ENCODE measurements at regions not wholly inside any gene's neighbourhood (a gene's known extent, or its start where the extent isn't known, plus 50 kb on each side); places are given as distances from the start of the nearest gene placed in this dataset.

DNA sequence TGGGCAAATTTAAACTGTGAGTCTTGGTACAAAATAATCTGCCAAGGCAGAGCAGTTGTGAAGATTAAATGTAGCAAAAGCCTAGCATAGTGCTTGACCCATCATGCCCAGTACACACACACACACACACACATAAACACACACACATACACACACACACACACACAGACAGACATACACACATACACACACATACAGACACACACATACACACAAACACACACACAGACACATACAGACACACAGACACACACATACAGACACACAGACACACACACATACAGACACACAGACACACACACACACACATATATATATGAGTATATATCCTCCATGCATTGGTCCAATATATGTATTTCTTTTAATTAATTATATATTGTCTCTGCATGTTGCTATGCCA, 328.8 kb upstream of the DNAJC19 start:
- TF ChIP-seq, protein P1, sequence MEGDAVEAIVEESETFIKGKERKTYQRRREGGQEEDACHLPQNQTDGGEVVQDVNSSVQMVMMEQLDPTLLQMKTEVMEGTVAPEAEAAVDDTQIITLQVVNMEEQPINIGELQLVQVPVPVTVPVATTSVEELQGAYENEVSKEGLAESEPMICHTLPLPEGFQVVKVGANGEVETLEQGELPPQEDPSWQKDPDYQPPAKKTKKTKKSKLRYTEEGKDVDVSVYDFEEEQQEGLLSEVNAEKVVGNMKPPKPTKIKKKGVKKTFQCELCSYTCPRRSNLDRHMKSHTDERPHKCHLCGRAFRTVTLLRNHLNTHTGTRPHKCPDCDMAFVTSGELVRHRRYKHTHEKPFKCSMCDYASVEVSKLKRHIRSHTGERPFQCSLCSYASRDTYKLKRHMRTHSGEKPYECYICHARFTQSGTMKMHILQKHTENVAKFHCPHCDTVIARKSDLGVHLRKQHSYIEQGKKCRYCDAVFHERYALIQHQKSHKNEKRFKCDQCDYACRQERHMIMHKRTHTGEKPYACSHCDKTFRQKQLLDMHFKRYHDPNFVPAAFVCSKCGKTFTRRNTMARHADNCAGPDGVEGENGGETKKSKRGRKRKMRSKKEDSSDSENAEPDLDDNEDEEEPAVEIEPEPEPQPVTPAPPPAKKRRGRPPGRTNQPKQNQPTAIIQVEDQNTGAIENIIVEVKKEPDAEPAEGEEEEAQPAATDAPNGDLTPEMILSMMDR (IDR thresholded peaks at IDR 0.05; ENCODE audit: low read depth, low read length), result no peak
- DNase-seq, result no peak
- H3K36me3 ChIP-seq, result no peaks in the 10 kb centered on the region
- peaks cover 8% of the 10 kb centered on the region; the same call in 1 of the 2 replicates for H3K4me1 ChIP-seq
- no peaks in the 10 kb centered on the region for H3K27me3 ChIP-seq
- H3K9me3 ChIP-seq, result no peaks in the 10 kb centered on the region
- no peak overlapping the region for H3K4me3 ChIP-seq (ENCODE audit: low read depth, low read length)

DNA sequence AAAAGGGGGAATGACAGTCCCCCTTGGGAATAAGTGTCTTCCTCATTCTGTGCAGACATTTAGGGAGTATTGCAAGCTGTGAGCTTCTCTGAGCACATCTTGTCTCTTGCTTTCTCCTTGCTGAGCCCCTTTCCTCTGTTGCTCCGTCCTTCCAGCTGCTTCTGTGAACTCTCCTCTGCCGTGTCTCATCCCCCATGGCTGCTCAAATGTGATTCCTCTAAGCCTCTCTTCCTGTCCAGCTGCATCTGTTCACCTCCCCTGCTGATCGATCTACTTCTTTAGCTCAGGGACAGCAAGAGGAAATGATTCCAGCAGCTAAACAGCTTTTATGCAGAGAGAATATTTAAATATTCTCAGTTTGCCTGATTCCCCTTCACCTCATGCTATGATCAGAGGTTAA, 328.0 kb upstream of the DNAJC19 start:
- H3K4me1 ChIP-seq, result peaks cover 8% of the 10 kb centered on the region; the same call in 1 of the 2 replicates
- TF ChIP-seq, protein P1 (IDR thresholded peaks at IDR 0.05; ENCODE audit: low read depth, low read length), result no peak
- no peak for DNase-seq
- H3K9me3 ChIP-seq, result no peaks in the 10 kb centered on the region
- H3K27me3 ChIP-seq, result no peaks in the 10 kb centered on the region
- H3K36me3 ChIP-seq, result no peaks in the 10 kb centered on the region
- no peak overlapping the region for H3K4me3 ChIP-seq (ENCODE audit: low read depth, low read length)

DNA sequence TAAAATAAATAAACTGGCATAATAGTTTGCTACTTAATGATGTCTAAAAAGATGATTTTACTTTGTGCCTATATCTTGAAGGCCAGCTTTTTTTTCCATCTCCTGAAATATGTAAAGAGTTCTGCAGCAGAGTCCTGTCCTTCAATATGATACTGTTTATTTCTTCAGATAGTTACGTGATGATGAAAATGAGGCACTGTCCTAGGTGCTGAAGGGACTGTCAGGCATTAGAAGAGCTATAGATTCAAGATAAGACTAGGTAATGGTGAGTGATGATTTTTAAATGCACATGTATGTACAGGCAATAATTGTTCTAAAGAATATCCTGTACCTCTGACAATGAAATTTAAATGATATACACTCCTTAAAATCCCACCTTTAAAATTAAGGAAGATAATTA, 326.9 kb upstream of the DNAJC19 start:
- H3K9me3 ChIP-seq, result no peaks in the 10 kb centered on the region
- DNase-seq, result no peak
- TF ChIP-seq, protein P1 (IDR thresholded peaks at IDR 0.05; ENCODE audit: low read depth, low read length), result no peak

DNA sequence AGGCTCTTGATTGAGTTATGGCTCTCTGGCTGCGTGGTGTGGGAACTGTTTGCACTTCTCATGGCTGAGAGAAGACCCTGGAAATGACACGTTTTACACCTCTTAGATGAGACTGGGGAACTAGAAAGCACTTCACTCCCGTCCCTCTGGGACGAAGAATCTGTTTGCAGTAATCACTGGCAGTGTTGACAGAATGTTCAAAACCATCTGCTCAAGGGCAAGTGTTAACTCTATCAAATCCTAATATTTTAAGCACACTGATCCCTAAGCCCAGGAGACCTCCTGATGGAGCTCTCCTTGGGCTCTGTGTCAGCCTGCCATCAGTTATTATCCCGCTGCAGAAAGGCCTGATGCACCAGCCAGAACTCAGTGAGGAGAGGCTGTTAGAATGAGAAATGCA, 323.8 kb upstream of the DNAJC19 start:
- H3K4me3 ChIP-seq (ENCODE audit: low read depth, low read length), result no peak overlapping the region
- no peak for DNase-seq
- no peaks in the 10 kb centered on the region for H3K9me3 ChIP-seq
- TF ChIP-seq, protein P1 (IDR thresholded peaks at IDR 0.05; ENCODE audit: low read depth, low read length), result no peak
- H3K36me3 ChIP-seq, result no peaks in the 10 kb centered on the region
- H3K27me3 ChIP-seq, result no peaks in the 10 kb centered on the region
- H3K4me1 ChIP-seq, result peaks cover 8% of the 10 kb centered on the region; the same call in 1 of the 2 replicates

More for the DNA sequence above, 326.9 kb upstream of the DNAJC19 start:
- peaks cover 8% of the 10 kb centered on the region; the same call in 1 of the 2 replicates for H3K4me1 ChIP-seq
- H3K4me3 ChIP-seq (ENCODE audit: low read depth, low read length), result no peak overlapping the region
- H3K36me3 ChIP-seq, result no peaks in the 10 kb centered on the region
- H3K27me3 ChIP-seq, result no peaks in the 10 kb centered on the region

DNA sequence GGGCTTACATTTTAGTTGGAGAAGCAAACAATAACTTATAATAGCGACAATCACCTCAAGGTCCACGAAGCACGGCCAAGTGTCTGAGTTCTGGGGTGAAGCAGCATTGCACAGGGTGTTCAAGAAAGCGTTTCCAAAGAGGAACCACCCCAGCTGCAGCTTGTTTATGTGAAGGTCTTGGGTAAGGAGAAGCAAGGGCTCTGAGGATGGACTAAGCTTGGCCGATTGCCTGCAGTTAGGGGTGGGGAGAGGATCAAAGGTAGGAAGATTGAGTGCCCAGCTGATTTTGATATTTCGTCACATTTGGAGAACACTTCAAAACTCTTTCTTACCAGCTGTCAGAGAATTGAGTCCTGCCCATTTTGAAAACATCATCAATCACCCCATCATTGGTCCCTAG, 321.6 kb upstream of the DNAJC19 start:
- TF ChIP-seq, protein P1 (IDR thresholded peaks at IDR 0.05; ENCODE audit: low read depth, low read length), result no peak
- no peaks in the 10 kb centered on the region; the same call in 1 of the 2 replicates for H3K4me1 ChIP-seq
- H3K27me3 ChIP-seq, result no peaks in the 10 kb centered on the region
- no peak overlapping the region for H3K4me3 ChIP-seq (ENCODE audit: low read depth, low read length)
- no peak for DNase-seq
- no peaks in the 10 kb centered on the region for H3K36me3 ChIP-seq
- no peaks in the 10 kb centered on the region for H3K9me3 ChIP-seq

DNA sequence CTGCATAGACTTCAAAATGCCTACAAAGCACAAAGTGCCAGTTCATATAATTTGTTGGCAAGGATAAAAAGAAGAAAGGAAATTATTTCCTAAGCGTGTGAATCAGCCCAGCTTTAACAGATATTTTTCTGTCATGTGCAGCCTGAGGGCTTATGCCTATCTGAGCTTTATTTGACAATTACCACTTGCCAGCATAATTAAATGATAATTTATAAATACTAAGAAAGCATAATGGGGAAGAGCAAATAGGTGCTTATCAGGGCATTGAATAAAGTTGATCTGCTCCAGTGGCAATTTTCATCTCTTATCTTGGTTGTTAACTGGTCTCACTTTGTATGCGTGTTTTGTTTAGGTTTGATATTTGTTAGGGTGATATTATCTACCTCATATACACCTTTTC, 313.4 kb upstream of the DNAJC19 start:
- DNase-seq, result no peak
- H3K36me3 ChIP-seq, result no peaks in the 10 kb centered on the region
- TF ChIP-seq, protein P1 (IDR thresholded peaks at IDR 0.05; ENCODE audit: low read depth, low read length), result no peak
- no peaks in the 10 kb centered on the region for H3K9me3 ChIP-seq
- H3K27me3 ChIP-seq, result no peaks in the 10 kb centered on the region
- H3K4me1 ChIP-seq, result 0 out of 2 replicates have a peak, but pooled peaks cover 3% of the 10 kb centered on the region
- H3K4me3 ChIP-seq (ENCODE audit: low read depth, low read length), result no peak overlapping the region

All from BE2C (cell line).